AG04450 (cell line): ENCODE measurements at regions not wholly inside any gene's neighbourhood (a gene's known extent, or its start where the extent isn't known, plus 50 kb on each side); places are given as distances from the start of the nearest gene placed in this dataset.
"Not testable (repeated sequence)": the region's sequence is repeated elsewhere in the genome, so short reads cannot be mapped to it uniquely, and the experiment has no call there.

ENCODE experiments used
- CTCF ChIA-PET: fragments of 300-600, 350-600 bp; formaldehyde crosslinking; extraction: SDS; loops from one replicate; lab custom pipeline; 2022; ENCODE audit warnings: antibody characterized with exemption, inconsistent platforms; lab: Charles Lee
- POLR2A ChIA-PET: fragments of 350-600 bp; formaldehyde crosslinking; extraction: SDS; loops from one replicate; lab custom pipeline; 2021; ENCODE audit warnings: antibody characterized with exemption, inconsistent platforms; lab: Yijun Ruan, JAX
- DNase-seq: peaks from one replicate; pipeline ENCODE4 v3.0.0-alpha.2; 2011; ENCODE audit warnings: low read depth, low spot score
- H3K27ac ChIP-seq: one replicate; pipeline ENCODE4 v1.5.1; 2012; ENCODE audit warnings: low read depth, low read length, control low read depth
- H3K27me3 ChIP-seq: one replicate; pipeline ENCODE4 v1.6.0; 2012; ENCODE audit warnings: low read length; ENCODE audit not compliant: control insufficient read depth, insufficient read depth
- H3K4me3 ChIP-seq: 2 replicates; pipeline ENCODE4 v1.5.1; 2011; ENCODE audit warnings: mild to moderate bottlenecking, low read depth, low read length, control low read depth
- H3K9me3 ChIP-seq: 2 replicates; pipeline ENCODE4 v1.5.1; 2012; ENCODE audit warnings: low read length; ENCODE audit not compliant: control insufficient read depth, insufficient read depth
- TF ChIP-seq, protein P1 (sequence below): IDR thresholded peaks from 2 replicates; pipeline ENCODE4 v1.5.1; 2011; ENCODE audit warnings: low read depth, low read length, control low read depth, inconsistent platforms

DNA sequence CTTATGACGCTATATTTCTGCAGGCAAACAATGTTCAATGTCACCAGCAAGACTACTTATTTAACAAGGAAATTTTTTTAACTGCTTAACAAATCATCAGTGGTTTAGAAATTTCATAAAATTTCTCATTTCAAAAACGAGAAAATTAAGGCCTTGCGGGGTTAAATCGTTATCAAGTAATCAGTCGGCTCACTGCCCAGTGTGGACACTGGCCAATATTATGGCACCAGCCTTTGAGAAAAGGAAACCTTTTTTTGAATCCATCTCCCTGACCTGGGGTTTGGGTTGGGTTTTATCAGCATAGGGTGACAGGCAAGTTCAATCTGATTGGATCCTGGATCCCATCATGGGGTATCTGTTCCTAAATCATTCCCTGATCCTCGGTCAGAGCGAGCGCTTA lies 461.2 kb downstream of the SETD4 start:
- no peak overlapping the region for H3K27ac ChIP-seq
- H3K9me3 ChIP-seq, result no peaks in the 10 kb centered on the region
- TF ChIP-seq, protein P1, sequence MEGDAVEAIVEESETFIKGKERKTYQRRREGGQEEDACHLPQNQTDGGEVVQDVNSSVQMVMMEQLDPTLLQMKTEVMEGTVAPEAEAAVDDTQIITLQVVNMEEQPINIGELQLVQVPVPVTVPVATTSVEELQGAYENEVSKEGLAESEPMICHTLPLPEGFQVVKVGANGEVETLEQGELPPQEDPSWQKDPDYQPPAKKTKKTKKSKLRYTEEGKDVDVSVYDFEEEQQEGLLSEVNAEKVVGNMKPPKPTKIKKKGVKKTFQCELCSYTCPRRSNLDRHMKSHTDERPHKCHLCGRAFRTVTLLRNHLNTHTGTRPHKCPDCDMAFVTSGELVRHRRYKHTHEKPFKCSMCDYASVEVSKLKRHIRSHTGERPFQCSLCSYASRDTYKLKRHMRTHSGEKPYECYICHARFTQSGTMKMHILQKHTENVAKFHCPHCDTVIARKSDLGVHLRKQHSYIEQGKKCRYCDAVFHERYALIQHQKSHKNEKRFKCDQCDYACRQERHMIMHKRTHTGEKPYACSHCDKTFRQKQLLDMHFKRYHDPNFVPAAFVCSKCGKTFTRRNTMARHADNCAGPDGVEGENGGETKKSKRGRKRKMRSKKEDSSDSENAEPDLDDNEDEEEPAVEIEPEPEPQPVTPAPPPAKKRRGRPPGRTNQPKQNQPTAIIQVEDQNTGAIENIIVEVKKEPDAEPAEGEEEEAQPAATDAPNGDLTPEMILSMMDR, result no peak
- no peaks in the 10 kb centered on the region for H3K27me3 ChIP-seq
- CTCF ChIA-PET, result no interaction called here
- H3K4me3 ChIP-seq, result no peak overlapping the region
- POLR2A ChIA-PET, result no interaction called here
- no peak for DNase-seq

DNA sequence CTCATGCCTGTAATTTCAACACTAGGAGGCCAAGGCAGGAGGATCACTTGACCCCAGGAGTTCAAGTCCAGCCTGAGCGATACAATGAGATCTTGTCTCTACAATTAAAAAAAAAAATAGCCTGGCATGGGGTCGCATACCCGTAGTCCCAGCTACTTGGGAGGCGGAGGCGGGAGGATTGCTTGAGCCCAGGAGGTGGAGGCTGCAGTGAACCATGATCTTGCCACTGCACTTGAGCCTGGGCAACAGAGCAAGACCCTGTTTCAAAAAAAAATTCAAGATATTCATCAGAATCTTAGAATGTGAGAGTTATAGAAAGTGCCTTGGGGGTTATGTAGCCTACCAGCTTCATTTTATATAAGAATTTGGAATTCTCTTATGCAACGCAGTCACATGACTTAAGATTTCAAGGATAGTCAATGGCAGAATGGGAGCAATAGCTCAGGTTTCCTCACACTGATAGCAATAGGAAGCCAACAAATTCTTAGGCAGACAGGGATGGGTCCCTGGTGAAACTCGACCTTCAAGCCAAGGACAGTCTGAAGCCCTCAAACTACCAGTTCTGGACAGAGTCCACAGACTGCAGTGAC lies 462.5 kb downstream of the SETD4 start:
- ChIA-PET POLR2A (no interaction called here), CTCF (no interaction called here)
- no peak for DNase-seq
- Histone ChIP-seq H3K27me3 (no peaks in the 10 kb centered on the region), H3K4me3 (no peak overlapping the region), H3K9me3 (no peaks in the 10 kb centered on the region), H3K27ac (no peak overlapping the region)
- TF ChIP-seq, protein P1, result no peak

DNA sequence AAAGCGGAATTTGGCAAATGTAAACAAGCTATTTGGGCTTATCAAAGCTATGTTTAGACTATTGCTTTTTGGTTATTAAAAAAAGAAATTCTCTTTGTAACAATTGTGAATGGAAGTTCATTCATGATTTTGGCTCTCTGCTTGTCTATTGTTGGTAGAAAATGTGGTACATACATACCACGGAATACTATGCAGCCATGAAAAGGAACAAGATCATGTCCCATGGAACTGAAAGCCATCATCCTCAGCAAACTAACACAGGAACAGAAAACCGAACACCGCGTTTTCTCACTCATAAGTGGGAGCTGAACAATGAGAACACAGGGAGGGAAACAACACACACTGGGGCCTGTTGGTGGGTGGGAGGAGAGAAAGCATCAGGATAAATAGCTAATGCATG lies 465.4 kb downstream of the SETD4 start:
- H3K9me3 ChIP-seq, result no peaks in the 10 kb centered on the region
- no peak overlapping the region for H3K4me3 ChIP-seq
- TF ChIP-seq, protein P1, result no peak
- ChIA-PET CTCF (no interaction called here), POLR2A (no interaction called here)
- H3K27me3 ChIP-seq, result no peaks in the 10 kb centered on the region
- no peak for DNase-seq
- no peak overlapping the region for H3K27ac ChIP-seq

DNA sequence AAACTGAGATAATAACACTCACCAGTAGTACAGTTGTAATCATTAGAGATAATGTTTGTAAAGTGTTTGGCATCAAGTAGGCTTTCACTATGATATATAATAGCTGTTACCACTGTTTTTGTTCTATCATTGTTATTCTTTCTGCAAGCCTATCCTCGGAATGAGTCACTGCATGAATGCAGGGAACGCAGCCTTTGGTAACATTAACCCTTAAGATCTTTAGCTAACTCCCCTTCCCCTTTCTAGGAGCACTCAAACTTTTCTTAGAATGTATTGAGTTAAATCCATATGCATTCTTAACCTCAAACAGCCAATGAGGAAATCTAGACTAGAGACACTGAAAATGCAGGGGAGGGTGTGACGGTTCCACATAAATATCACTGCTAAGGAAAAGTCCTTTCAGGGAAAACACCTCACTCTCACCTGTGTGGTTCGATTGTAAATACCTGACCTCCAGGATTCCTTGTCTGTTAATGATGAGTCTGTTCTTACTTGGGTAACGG lies 467.3 kb downstream of the SETD4 start:
- H3K4me3 ChIP-seq, result no peak overlapping the region
- H3K27me3 ChIP-seq, result no peaks in the 10 kb centered on the region
- H3K9me3 ChIP-seq, result no peaks in the 10 kb centered on the region
- ChIA-PET CTCF (interaction anchor here (1.4 kb wide), 1 partner anchor 9 kb away, joined by 3 read pairs; no protein-coding TSS in a partner anchor), POLR2A (interaction anchor here (0.8 to 1.0 kb wide), 2 partner anchors 389 to 704 kb away, joined by 3 to 4 read pairs; no protein-coding TSS in a partner anchor)
- TF ChIP-seq, protein P1, result no peak
- DNase-seq, result peak; percentile 38
- H3K27ac ChIP-seq, result peak overlapping the region; percentile 3

DNA sequence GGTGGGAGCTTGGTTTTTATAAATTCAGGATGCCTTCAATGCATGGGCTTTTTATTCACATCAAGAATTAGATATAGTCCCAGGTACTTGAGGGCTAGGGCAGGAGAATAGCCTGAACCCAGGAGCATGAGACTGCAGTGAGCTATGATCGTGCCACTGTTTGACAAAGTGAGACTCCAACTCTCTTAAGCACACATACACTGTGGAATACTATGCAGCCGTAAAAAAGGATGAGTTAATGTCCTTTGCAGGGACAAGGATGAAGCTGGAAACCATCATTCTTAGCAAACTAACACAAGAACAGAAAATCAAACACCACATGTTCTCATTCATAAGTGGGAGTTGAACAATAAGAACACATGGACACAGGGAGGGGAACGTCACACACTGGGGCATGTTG lies 470.0 kb downstream of the SETD4 start:
- H3K27ac ChIP-seq, POLR2A ChIA-PET, H3K4me3 ChIP-seq, DNase-seq, CTCF ChIA-PET, H3K27me3 ChIP-seq, H3K9me3 ChIP-seq: not testable (repeated sequence)
